ENCODE measurements at regions not wholly inside any gene's neighbourhood (a gene's known extent, or its start where the extent isn't known, plus 50 kb on each side); places are given as distances from the start of the nearest gene placed in this dataset.

GRCh38 chr20:41735949-41736348 lies 117.8 kb upstream of the CHD6 start:
- Histone ChIP-seq H2BK120ac (replicated peaks; ENCODE audit: low read depth, low read length) (no peak overlapping the region), H3K27ac (ENCODE audit: low read depth, low read length) (no peak overlapping the region), H3K79me2 (ENCODE audit: control insufficient read depth in 1 of 2, insufficient read depth in 2 of 2, low read length in 2 of 2) (no peaks in the 10 kb centered on the region), H3K79me1 (ENCODE audit: low read depth, low read length) (no peaks in the 10 kb centered on the region), H2AK5ac (ENCODE audit: low read depth, low read length) (no peak overlapping the region), H3K4me3 (ENCODE audit: extremely low read depth in 1 of 4, insufficient read depth in 2 of 4, low read depth in 3 of 4, low read length in 4 of 4) (no peak overlapping the region), H3K23me2 (ENCODE audit: low read depth, low read length) (no peaks in the 10 kb centered on the region), H4K8ac (ENCODE audit: extremely low read depth, insufficient read depth, low read length) (no peak overlapping the region), H3K4me1 (replicated peaks in 1 of 4; ENCODE audit: control insufficient read depth in 3 of 4, insufficient read depth in 4 of 4, low read length in 3 of 4) (peaks cover 0 to 3% (median under 1%) of the 10 kb centered on the region in 4 experiments; a peak in 4 of 7 replicates), H2BK20ac (ENCODE audit: low read length) (no peak overlapping the region), H3K18ac (ENCODE audit: extremely low read depth, low read length) (no peak overlapping the region), H4K20me1 (replicated peaks in 1 of 2; ENCODE audit: control insufficient read depth in 1 of 2, insufficient read depth in 2 of 2, low read length in 2 of 2) (no peaks in the 10 kb centered on the region), H2AFZ (ENCODE audit: low read length) (no peak overlapping the region), H4K91ac (replicated peaks; ENCODE audit: insufficient read length, low read length) (no peak overlapping the region), H3K23ac (ENCODE audit: insufficient read length) (no peak overlapping the region), H2BK12ac (ENCODE audit: low read depth, low read length) (no peak overlapping the region), H3K36me3 (ENCODE audit: control insufficient read depth in 2 of 4, insufficient read depth in 4 of 4, low read length in 3 of 4) (no peaks in the 10 kb centered on the region; a peak in 1 of 8 replicates), H3K14ac (ENCODE audit: insufficient read length) (no peak overlapping the region), H3K9ac (replicated peaks in 1 of 4; ENCODE audit: extremely low read depth in 1 of 4, low read depth in 3 of 4, low read length in 3 of 4) (no peak overlapping the region), H2BK5ac (ENCODE audit: low read depth, low read length) (no peak overlapping the region), H3K4me2 (ENCODE audit: insufficient read depth in 1 of 2, low read depth in 2 of 2, low read length in 2 of 2) (no peak overlapping the region), H3K9me3 (ENCODE audit: insufficient read depth in 2 of 2, low read depth in 1 of 2, low read length in 1 of 2) (peaks cover 2 to 3% of the 10 kb centered on the region in 2 experiments; a peak in 1 of 4 replicates), H3K27me3 (replicated peaks in 1 of 4; ENCODE audit: control insufficient read depth in 3 of 4, extremely low read depth in 1 of 4, insufficient read depth in 3 of 4, low read length in 3 of 4) (no peaks in the 10 kb centered on the region), H2BK15ac (ENCODE audit: low read length) (no peak overlapping the region), H3K56ac (replicated peaks; ENCODE audit: insufficient read length, low read depth, low read length) (no peak overlapping the region), H3K4ac (replicated peaks; ENCODE audit: insufficient read length, low read depth, low read length) (no peak overlapping the region), H4K5ac (ENCODE audit: insufficient read length, low read depth, low read length) (no peak overlapping the region)
- FAIRE-seq (no peak), DNase-seq (ENCODE audit: low read depth in 1 of 2, low spot score in 2 of 2) (no peak)
- no peak for TF ChIP-seq GTF2F1 (IDR thresholded peaks at IDR 0.05; ENCODE audit: borderline replicate concordance, low read depth, low read length)
- no peak for TF ChIP-seq EZH2 (IDR thresholded peaks at IDR 0.05; ENCODE audit: low read depth, low read length, severe bottlenecking)
- TF ChIP-seq SP1 (IDR thresholded peaks at IDR 0.05; ENCODE audit: low read depth, low read length) = no peak
- no peak for TF ChIP-seq TBP (IDR thresholded peaks at IDR 0.05; ENCODE audit: low read depth, low read length)
- TF ChIP-seq TCF12 (IDR thresholded peaks at IDR 0.05; ENCODE audit: low read depth, low read length) = no peak
- TF ChIP-seq CHD2 (IDR thresholded peaks at IDR 0.05; ENCODE audit: low read length) = no peak
- no peak for TF ChIP-seq POLR2AphosphoS5 (IDR thresholded peaks at IDR 0.05; ENCODE audit: low read depth, low read length)
- TF ChIP-seq CBX5 (IDR thresholded peaks at IDR 0.05; ENCODE audit: low read depth, low read length) = no peak
- TF ChIP-seq CEBPB (IDR thresholded peaks at IDR 0.05; ENCODE audit: low read depth, low read length) = no peak
- TF ChIP-seq MAX (IDR thresholded peaks at IDR 0.05) = no peak
- TF ChIP-seq CHD1 (IDR thresholded peaks at IDR 0.05; ENCODE audit: low read depth, low read length) = no peak
- no peak for TF ChIP-seq SUZ12 (IDR thresholded peaks at IDR 0.05; ENCODE audit: low read length)
- no peak for TF ChIP-seq GABPA (IDR thresholded peaks at IDR 0.05; ENCODE audit: borderline replicate concordance, insufficient read depth, low read length)
- no peak for TF ChIP-seq FOSL1 (IDR thresholded peaks at IDR 0.05; ENCODE audit: insufficient read depth, low read depth, low read length)
- no peak for TF ChIP-seq KDM5A (IDR thresholded peaks at IDR 0.05; ENCODE audit: low read length)
- 85% methylated on average over 3 of the region's 3 CpGs; no CpG with 5 or more reads in 1 of the 2 experiments for WGBS, 2 experiments (ENCODE audit: extremely low coverage in 1 of 2, insufficient coverage in 1 of 2, insufficient read length in 1 of 2, insufficient replicate concordance in 2 of 2, low coverage in 1 of 2, low lambda C conversion rate in 2 of 2, missing lambda C conversion rate in 1 of 2)
- POLR2A ChIA-PET (ENCODE audit: partially characterized antibody) = no interaction called here
- CTCF ChIA-PET (ENCODE audit: partially characterized antibody) = interaction anchor here (0.7 to 1.1 kb wide), 2 partner anchors 33 to 114 kb away, joined by 3 read pairs; no protein-coding TSS in a partner anchor

All from H1 (cell line).